ENCODE measurements at regions not wholly inside any gene's neighbourhood (a gene's known extent, or its start where the extent isn't known, plus 50 kb on each side); places are given as distances from the start of the nearest gene placed in this dataset.
"Not testable (repeated sequence)": the region's sequence is repeated elsewhere in the genome, so short reads cannot be mapped to it uniquely, and the experiment has no call there.

GRCh38 chr5:134471858-134472449 is 53.5 kb upstream of the JADE2 start:
- H3K27me3 Mint-ChIP-seq (ENCODE audit: low read depth); H3K36me3 Mint-ChIP-seq (ENCODE audit: low read depth): not testable (repeated sequence)

GRCh38 chr5:134468921-134469400 is 56.5 kb upstream of the JADE2 start:
- Mint-ChIP-seq H3K4me1 (peaks cover 10% of the 10 kb centered on the region), H3K27me3 (ENCODE audit: low read depth) (no peaks in the 10 kb centered on the region), H3K27ac (no peak overlapping the region), H3K4me3 (no peak overlapping the region), H3K9me3 (peaks cover 10% of the 10 kb centered on the region), H3K36me3 (ENCODE audit: low read depth) (no peaks in the 10 kb centered on the region)
- no peak for TF ChIP-seq CTCF (IDR thresholded peaks at IDR 0.05; ENCODE audit: unreplicated experiment in 3 of 3)

More at GRCh38 chr5:134471858-134472449, 53.5 kb upstream of the JADE2 start:
- H3K27ac Mint-ChIP-seq, H3K4me1 Mint-ChIP-seq, H3K4me3 Mint-ChIP-seq: not testable (repeated sequence)
- H3K9me3 Mint-ChIP-seq, result peaks cover 14% of the 10 kb centered on the region

GRCh38 chr5:134467231-134467630 is 55.5 kb upstream of the CDKN2AIPNL start:
- peak overlapping the region in 2 of 3 experiments; percentile 89 to 95 for H3K27ac Mint-ChIP-seq
- H3K27me3 Mint-ChIP-seq (ENCODE audit: low read depth), result no peaks in the 10 kb centered on the region

GRCh38 chr5:134466241-134467069 is 54.8 kb upstream of the CDKN2AIPNL start:
- Mint-ChIP-seq H3K27ac (peak overlapping the region; percentile 87 to 95 (median 94)), H3K4me3 (peak overlapping the region; percentile 78 to 84 (median 81)), H3K4me1 (peaks cover 29% of the 10 kb centered on the region), H3K36me3 (ENCODE audit: low read depth) (no peaks in the 10 kb centered on the region), H3K9me3 (no peaks in the 10 kb centered on the region), H3K27me3 (ENCODE audit: low read depth) (no peaks in the 10 kb centered on the region)
- TF ChIP-seq CTCF (IDR thresholded peaks at IDR 0.05; ENCODE audit: unreplicated experiment in 3 of 3), result no peak

More at GRCh38 chr5:134467231-134467630, 55.5 kb upstream of the CDKN2AIPNL start:
- Mint-ChIP-seq H3K4me1 (peaks cover 23% of the 10 kb centered on the region), H3K4me3 (peak overlapping the region in 1 of 3 experiments; percentile 81), H3K36me3 (ENCODE audit: low read depth) (no peaks in the 10 kb centered on the region), H3K9me3 (peaks cover 4% of the 10 kb centered on the region)
- no peak for TF ChIP-seq CTCF (IDR thresholded peaks at IDR 0.05; ENCODE audit: unreplicated experiment in 3 of 3)

- peaks cover 29% of the 10 kb centered on the region for H3K4me1 Mint-ChIP-seq
Observed at GRCh38 chr5:134465816-134466240, 54.1 kb upstream of the CDKN2AIPNL start.

More at GRCh38 chr5:134465816-134466240, 54.1 kb upstream of the CDKN2AIPNL start:
- H3K27me3 Mint-ChIP-seq (ENCODE audit: low read depth), result peaks cover under 1% of the 10 kb centered on the region
- peak overlapping the region; percentile 87 to 95 (median 94) for H3K27ac Mint-ChIP-seq
- no peaks in the 10 kb centered on the region for H3K9me3 Mint-ChIP-seq
- H3K4me3 Mint-ChIP-seq, result peak overlapping the region; percentile 78 to 84 (median 81)
- no peak for TF ChIP-seq CTCF (IDR thresholded peaks at IDR 0.05; ENCODE audit: unreplicated experiment in 3 of 3)
- H3K36me3 Mint-ChIP-seq (ENCODE audit: low read depth), result no peaks in the 10 kb centered on the region
